GM12891 (cell line): ENCODE measurements at regions not wholly inside any gene's neighbourhood (a gene's known extent, or its start where the extent isn't known, plus 50 kb on each side); places are given as distances from the start of the nearest gene placed in this dataset.

Experiments
- PAX5 ChIP-seq: IDR thresholded peaks from 2 replicates; pipeline ENCODE4 v1.6.1; 2011; ENCODE audit warnings: low read length, moderate library complexity, mild to moderate bottlenecking; ENCODE audit not compliant: insufficient read depth, severe bottlenecking
- POLR2A ChIP-seq: IDR thresholded peaks from 2 replicates; pipeline ENCODE4 v1.6.1; 2011; ENCODE audit warnings: low read depth, low read length, control low read depth
- POLR2AphosphoS5 ChIP-seq: IDR thresholded peaks from 2 replicates; pipeline ENCODE4 v1.6.1; 2011; ENCODE audit warnings: low read depth, low read length, control low read depth
- POU2F2 ChIP-seq: IDR thresholded peaks from 2 replicates; pipeline ENCODE4 v1.6.1; 2011; ENCODE audit warnings: low read depth, mild to moderate bottlenecking, control low read depth, low read length, moderate library complexity
- SPI1 ChIP-seq: IDR thresholded peaks from 2 replicates; pipeline ENCODE4 v1.6.1; 2011; ENCODE audit warnings: low read depth, low read length, control low read depth
- TAF1 ChIP-seq: IDR thresholded peaks from 2 replicates; pipeline ENCODE4 v1.6.1; 2011; ENCODE audit warnings: low read depth, low read length, control low read depth

DNA sequence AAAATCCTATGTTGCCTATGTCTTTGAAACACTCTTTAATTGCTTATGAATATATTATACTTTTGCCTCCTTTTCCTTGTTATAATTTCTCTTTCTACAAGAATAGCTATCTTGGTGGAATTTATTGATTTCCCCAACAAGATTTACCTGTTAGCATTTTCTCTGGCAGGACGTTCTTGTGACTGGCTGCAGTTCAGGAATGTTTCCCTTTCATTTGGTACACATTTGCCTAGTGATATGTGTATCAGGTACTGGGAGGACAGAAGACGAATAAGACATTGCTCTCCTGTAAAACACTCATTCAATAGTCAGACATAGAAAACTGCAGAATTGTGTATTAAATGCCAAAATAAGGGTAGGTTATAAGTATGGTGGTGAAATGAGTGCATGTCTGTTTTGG is 279.9 kb downstream of the FAT3 start:
- TF ChIP-seq SPI1 (no peak), POLR2AphosphoS5 (no peak), POLR2A (no peak), POU2F2 (no peak), TAF1 (no peak), PAX5 (no peak)
